Fibroblast of mammary gland (primary cell): ENCODE measurements at regions not wholly inside any gene's neighbourhood (a gene's known extent, or its start where the extent isn't known, plus 50 kb on each side); places are given as distances from the start of the nearest gene placed in this dataset.

Experiments
- DNase-seq: peaks from one replicate; pipeline ENCODE4 v3.0.0-alpha.2; 2010; ENCODE audit warnings: low read depth
- H3K4me3 ChIP-seq: 2 replicates; pipeline ENCODE4 v1.5.1; 2011; ENCODE audit warnings: low read depth, mild to moderate bottlenecking, low read length, moderate library complexity; ENCODE audit not compliant: control insufficient read depth
- TF ChIP-seq, protein P1 (sequence below): conservative IDR thresholded peaks from 2 replicates; pipeline ENCODE4 v1.5.1; 2011; ENCODE audit warnings: low read depth, low read length, inconsistent platforms; ENCODE audit not compliant: control insufficient read depth, insufficient read depth

DNA sequence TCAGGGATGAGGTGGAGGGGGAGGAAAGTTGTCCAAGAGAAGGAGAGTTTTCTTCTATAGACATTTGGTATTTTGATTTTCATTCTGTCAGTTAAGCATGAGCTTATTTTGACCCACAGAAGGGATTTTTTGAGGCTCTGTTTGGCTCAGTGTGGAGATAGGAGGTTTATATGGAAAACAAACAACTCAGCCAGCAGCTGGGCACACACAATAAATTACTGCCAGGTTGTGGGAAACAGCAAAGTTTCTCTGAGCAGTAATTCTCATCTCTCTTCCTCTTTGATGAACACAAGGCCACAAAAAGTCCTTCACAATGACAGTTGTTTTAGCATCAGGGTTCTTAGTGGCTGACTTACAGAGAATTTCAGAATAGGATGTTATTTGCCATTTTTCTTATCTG, 486.1 kb downstream of the KDM4C start:
- DNase-seq = no peak
- TF ChIP-seq, protein P1, sequence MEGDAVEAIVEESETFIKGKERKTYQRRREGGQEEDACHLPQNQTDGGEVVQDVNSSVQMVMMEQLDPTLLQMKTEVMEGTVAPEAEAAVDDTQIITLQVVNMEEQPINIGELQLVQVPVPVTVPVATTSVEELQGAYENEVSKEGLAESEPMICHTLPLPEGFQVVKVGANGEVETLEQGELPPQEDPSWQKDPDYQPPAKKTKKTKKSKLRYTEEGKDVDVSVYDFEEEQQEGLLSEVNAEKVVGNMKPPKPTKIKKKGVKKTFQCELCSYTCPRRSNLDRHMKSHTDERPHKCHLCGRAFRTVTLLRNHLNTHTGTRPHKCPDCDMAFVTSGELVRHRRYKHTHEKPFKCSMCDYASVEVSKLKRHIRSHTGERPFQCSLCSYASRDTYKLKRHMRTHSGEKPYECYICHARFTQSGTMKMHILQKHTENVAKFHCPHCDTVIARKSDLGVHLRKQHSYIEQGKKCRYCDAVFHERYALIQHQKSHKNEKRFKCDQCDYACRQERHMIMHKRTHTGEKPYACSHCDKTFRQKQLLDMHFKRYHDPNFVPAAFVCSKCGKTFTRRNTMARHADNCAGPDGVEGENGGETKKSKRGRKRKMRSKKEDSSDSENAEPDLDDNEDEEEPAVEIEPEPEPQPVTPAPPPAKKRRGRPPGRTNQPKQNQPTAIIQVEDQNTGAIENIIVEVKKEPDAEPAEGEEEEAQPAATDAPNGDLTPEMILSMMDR = no peak
- no peak overlapping the region for H3K4me3 ChIP-seq

DNA sequence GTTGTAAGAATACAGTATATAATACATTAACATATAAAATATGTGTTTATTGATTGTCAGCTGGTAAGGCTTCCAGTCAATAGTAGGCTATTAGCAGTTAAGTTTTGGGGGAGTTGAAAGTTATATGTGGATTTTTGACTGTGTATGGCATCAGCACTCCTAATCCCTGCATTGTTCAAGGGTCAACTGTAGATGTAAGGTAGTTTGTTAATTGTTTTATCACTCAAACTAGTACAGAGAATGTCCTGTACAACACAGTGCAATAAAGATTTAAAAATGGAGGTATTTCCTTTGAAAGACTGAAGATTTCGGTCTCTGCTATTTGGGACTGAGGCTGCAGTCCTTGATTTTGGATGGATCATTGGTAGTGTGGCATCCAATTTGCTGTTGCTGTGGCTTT, 484.4 kb downstream of the KDM4C start:
- no peak overlapping the region for H3K4me3 ChIP-seq
- no peak for DNase-seq
- TF ChIP-seq, protein P1 = no peak

DNA sequence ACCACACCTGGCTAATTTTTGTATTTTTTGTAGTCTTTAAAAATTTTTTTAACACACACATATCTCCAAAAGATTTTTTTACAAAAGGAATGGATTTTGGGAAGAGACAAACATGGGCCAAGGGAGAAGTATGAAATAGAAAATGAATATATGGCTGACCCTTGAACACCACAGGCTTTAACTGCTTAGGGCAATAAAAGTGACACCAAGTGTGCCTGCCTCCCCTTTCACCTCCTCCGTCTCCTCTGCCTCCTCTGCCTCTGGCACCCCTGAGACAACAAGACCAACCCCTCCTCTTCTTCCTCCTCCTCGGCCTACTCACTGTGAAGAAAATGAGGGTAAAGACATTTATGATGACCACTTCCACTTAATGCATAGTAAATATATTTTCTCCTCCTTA, 483.9 kb downstream of the KDM4C start:
- no peak for DNase-seq
- TF ChIP-seq, protein P1 = no peak

DNA sequence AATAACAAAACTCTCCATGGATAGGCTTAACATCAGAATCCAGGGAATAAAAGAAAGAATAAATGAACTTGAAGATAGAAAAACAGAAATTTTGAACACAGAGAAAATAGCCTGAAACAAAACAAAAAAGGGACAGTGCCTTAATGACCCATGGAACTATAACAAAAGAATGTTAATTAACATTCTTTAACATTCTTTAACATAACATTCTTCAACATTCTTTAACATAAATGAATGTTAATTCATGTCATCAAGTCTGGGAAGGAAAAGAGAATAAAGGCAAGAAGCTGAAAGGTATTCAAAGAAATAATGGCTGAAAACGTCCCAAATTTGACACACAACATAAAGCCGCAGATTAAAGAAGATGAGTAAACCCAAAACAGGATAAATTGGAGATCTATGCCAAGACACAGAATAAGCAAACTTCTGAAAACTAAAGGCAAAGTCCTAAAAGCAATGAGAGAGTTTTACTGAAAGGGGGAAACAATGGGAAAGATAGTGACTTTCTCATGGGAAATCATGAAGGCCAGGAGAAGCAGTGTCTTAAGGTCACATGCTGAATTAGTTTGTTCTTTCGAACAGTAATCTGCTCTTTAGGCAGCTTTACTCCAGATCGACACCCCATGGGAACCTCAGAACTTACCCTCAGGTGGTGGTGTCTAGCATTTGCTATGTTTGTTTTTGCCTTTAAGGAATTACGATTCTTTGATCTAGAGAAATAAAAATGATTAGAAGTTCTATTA, 483.0 kb downstream of the KDM4C start:
- TF ChIP-seq, protein P1 = no peak
- H3K4me3 ChIP-seq = no peak overlapping the region
- no peak for DNase-seq

More for the DNA sequence above, 483.9 kb downstream of the KDM4C start:
- no peak overlapping the region for H3K4me3 ChIP-seq

DNA sequence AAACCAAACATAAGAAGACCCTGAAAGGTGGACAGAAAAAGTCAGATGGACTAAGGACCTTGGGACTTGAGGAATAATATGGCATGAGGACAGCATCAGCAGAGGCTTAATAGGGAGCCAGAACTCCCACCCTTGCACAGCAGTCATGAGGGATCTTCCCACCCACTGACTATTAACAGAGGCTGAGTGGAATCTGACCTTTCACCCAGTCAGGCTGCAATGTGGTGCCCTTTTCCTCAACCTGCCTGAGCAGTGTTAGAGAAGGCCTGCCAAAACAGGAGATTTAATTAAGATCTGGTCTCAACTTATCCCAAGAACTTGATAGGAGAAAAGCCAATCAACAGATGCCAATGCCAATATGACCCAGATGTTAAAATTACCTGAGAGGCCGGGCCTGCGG, 481.9 kb downstream of the KDM4C start:
- no peak overlapping the region for H3K4me3 ChIP-seq
- TF ChIP-seq, protein P1 = no peak
- no peak for DNase-seq

DNA sequence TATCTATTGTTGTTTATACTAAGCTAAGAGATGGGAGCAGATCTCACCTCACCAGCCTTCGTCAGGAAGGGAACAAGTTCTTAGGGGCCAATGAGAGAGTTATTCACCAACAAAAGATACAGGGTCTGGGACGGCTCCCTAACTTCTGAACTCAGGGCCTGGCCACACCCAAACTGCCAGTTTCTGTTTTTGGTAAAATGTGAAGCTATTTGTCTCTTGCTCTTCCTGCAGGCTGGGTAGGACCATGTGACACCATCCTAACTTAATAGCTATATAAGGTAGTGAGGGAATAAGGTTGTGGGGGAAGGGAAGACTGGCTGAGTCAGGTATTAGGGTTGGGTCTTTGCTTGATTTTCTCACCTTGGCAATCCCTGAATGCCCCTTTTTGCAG, 480.5 kb downstream of the KDM4C start:
- TF ChIP-seq, protein P1 = no peak
- H3K4me3 ChIP-seq = no peak overlapping the region
- no peak for DNase-seq
